PFSK-1 (cell line): ENCODE measurements at regions not wholly inside any gene's neighbourhood (a gene's known extent, or its start where the extent isn't known, plus 50 kb on each side); places are given as distances from the start of the nearest gene placed in this dataset.

Experiments
- FOXP2 ChIP-seq: optimal IDR thresholded peaks from 2 replicates; pipeline ENCODE3; 2011; ENCODE audit warnings: borderline replicate concordance, control low read depth, inconsistent platforms; ENCODE audit not compliant: insufficient read depth; ENCODE audit errors: extremely low read length, extremely low read depth
- POLR2AphosphoS5 ChIP-seq: IDR thresholded peaks from 2 replicates; pipeline ENCODE4 v1.6.1; 2012; ENCODE audit warnings: low read depth, mild to moderate bottlenecking, control low read depth, low read length, moderate library complexity
- REST ChIP-seq, 2 experiments: IDR thresholded peaks; 2 replicates each; pipeline versions ENCODE4 v1.6.1 to v1.8.0; 2011 to 2012; ENCODE audit warnings: low read depth in 2 of 2, low read length in 2 of 2, control low read depth in 1 of 2, inconsistent platforms in 1 of 2, mild to moderate bottlenecking in 1 of 2, moderate library complexity in 1 of 2; ENCODE audit not compliant: insufficient read depth in 1 of 2
- SIN3A ChIP-seq: IDR thresholded peaks from 2 replicates; pipeline ENCODE4 v1.6.1; 2012; ENCODE audit warnings: mild to moderate bottlenecking, low read length, moderate library complexity, borderline replicate concordance; ENCODE audit not compliant: insufficient read depth
- TAF1 ChIP-seq: IDR thresholded peaks from 2 replicates; pipeline ENCODE4 v1.6.1; 2012; ENCODE audit warnings: low read length, control low read depth, borderline replicate concordance; ENCODE audit not compliant: insufficient read depth

- TF ChIP-seq POLR2AphosphoS5 (no peak), TAF1 (no peak), REST (IDR thresholded peaks at IDR 0.05; ENCODE audit: insufficient read depth in 1 of 2, low read depth in 2 of 2, low read length in 2 of 2) (no peak), FOXP2 (no peak), SIN3A (no peak)
Measured at GRCh38 chr4:28369499-28369898, 1508.9 kb downstream of the STIM2 start.

GRCh38 chr4:28373191-28373590, 1512.5 kb downstream of the STIM2 start:
- no peak for TF ChIP-seq POLR2AphosphoS5
- no peak for TF ChIP-seq FOXP2
- no peak for TF ChIP-seq SIN3A
- no peak for TF ChIP-seq REST (IDR thresholded peaks at IDR 0.05; ENCODE audit: insufficient read depth in 1 of 2, low read depth in 2 of 2, low read length in 2 of 2)
- TF ChIP-seq TAF1 = no peak

GRCh38 chr4:28373601-28374000, 1513.0 kb downstream of the STIM2 start:
- TF ChIP-seq FOXP2 (no peak), POLR2AphosphoS5 (no peak)

GRCh38 chr4:28378109-28378830, 1517.6 kb downstream of the STIM2 start:
- TF ChIP-seq FOXP2 (no peak), REST (IDR thresholded peaks at IDR 0.05; ENCODE audit: insufficient read depth in 1 of 2, low read depth in 2 of 2, low read length in 2 of 2) (no peak), TAF1 (no peak), SIN3A (no peak), POLR2AphosphoS5 (no peak)

- TF ChIP-seq FOXP2 = no peak
- no peak for TF ChIP-seq REST (IDR thresholded peaks at IDR 0.05; ENCODE audit: insufficient read depth in 1 of 2, low read depth in 2 of 2, low read length in 2 of 2)
- no peak for TF ChIP-seq TAF1
- TF ChIP-seq POLR2AphosphoS5 = no peak
- TF ChIP-seq SIN3A = no peak
Measured at GRCh38 chr4:28385801-28386200, 1525.2 kb downstream of the STIM2 start.
